GM12878 (cell line): ENCODE measurements at regions not wholly inside any gene's neighbourhood (a gene's known extent, or its start where the extent isn't known, plus 50 kb on each side); places are given as distances from the start of the nearest gene placed in this dataset.

Source experiments
- ATAC-seq: fragments of 200-7000 bp; cut with Tn5 transposase; 3 replicates; pipeline ENCODE4 v1.9.1; 2020; ENCODE audit warnings: mild to moderate bottlenecking, moderate library complexity
- BruUV-seq: library from RNA; stranded (reverse); fragments of 400-500 nt; replicated peaks from 2 replicates; lab custom pipeline; 2021; lab: Mats Ljungman, UMichigan
- CTCF ChIA-PET: fragments of 300-600 bp; sonication (Branson Sonifier 250); formaldehyde crosslinking; extraction: SDS; loops from one replicate; lab custom pipeline; 2021; ENCODE audit warnings: inconsistent platforms; lab: Yijun Ruan, JAX
- POLR2A ChIA-PET: fragments of 350-600 bp; formaldehyde crosslinking; extraction: SDS; loops from one replicate; lab custom pipeline; 2021; ENCODE audit warnings: inconsistent platforms; lab: Charles Lee
- RAD21 ChIA-PET: fragments of 300-600 bp; sonication (Branson Sonifier 250); formaldehyde crosslinking; loops from one replicate; lab custom pipeline; 2023; ENCODE audit warnings: antibody characterized with exemption; ENCODE audit not compliant: unreplicated experiment; lab: Charles Lee
- SMC1A ChIA-PET: fragments of 300-600 bp; sonication (Branson Sonifier 250); formaldehyde crosslinking; loops from one replicate; lab custom pipeline; 2023; ENCODE audit not compliant: unreplicated experiment, uncharacterized antibody; lab: Charles Lee
- DNase-seq: peaks from one replicate; pipeline ENCODE4 v3.0.0-alpha.2; 2011; ENCODE audit warnings: low read depth, low spot score
- FAIRE-seq: peaks from 3 replicates; lab custom pipeline; 2011; peaks lifted over from hg19 to GRCh38; lab: Jason Lieb, UNC
- H2AFZ ChIP-seq: 2 replicates; pipeline ENCODE4 v1.6.0; 2011; ENCODE audit warnings: low read depth, low read length, control low read depth; ENCODE audit not compliant: control insufficient read depth
- H3K27ac ChIP-seq: 2 replicates; pipeline ENCODE4 v1.5.1; 2011; ENCODE audit warnings: control low read depth; ENCODE audit not compliant: control insufficient read depth, insufficient read depth
- H3K27me3 ChIP-seq, 2 experiments: replicated peaks in 1 of 2; 2 replicates each; pipeline versions ENCODE4 v1.6.0 to v1.6.1; 2011; ENCODE audit warnings: low read length in 1 of 2; ENCODE audit not compliant: control insufficient read depth in 2 of 2, insufficient read depth in 2 of 2
- H3K36me3 ChIP-seq, 2 experiments: 2 replicates each; pipeline ENCODE4 v1.5.1; 2011; ENCODE audit warnings: low read length in 1 of 2; ENCODE audit not compliant: control insufficient read depth in 2 of 2, insufficient read depth in 2 of 2
- H3K4me1 ChIP-seq: 2 replicates; pipeline ENCODE4 v1.6.1; 2011; ENCODE audit warnings: mild to moderate bottlenecking, low read length, moderate library complexity, mixed read lengths; ENCODE audit not compliant: control insufficient read depth, insufficient read depth
- H3K4me2 ChIP-seq: 2 replicates; pipeline ENCODE4 v1.6.0; 2011; ENCODE audit warnings: control low read depth; ENCODE audit not compliant: control insufficient read depth, insufficient read depth
- H3K4me3 ChIP-seq: fragments of 200-600 bp; sonication (generic); 2 replicates; pipeline ENCODE4 v1.5.1; 2016
- H3K79me2 ChIP-seq: 2 replicates; pipeline ENCODE4 v1.6.0; 2011; ENCODE audit warnings: low read length; ENCODE audit not compliant: control insufficient read depth, insufficient read depth
- H3K9ac ChIP-seq: 2 replicates; pipeline ENCODE4 v1.8.0; 2011; ENCODE audit warnings: low read length, control low read depth, mixed read lengths; ENCODE audit not compliant: control insufficient read depth, insufficient read depth
- H3K9me3 ChIP-seq: replicated peaks from 3 replicates; pipeline ENCODE4 v1.5.1; 2011; ENCODE audit warnings: mild to moderate bottlenecking, low read length; ENCODE audit not compliant: control insufficient read depth, insufficient read depth
- H4K20me1 ChIP-seq: 2 replicates; pipeline ENCODE4 v1.6.0; 2011; ENCODE audit not compliant: control insufficient read depth, insufficient read depth
- LARP7 ChIP-seq: fragments of 450-650 bp; IDR thresholded peaks from 2 replicates; pipeline ENCODE4 v1.6.1; 2017; ENCODE audit warnings: mild to moderate bottlenecking
- NR2C2 ChIP-seq: IDR thresholded peaks from 2 replicates; pipeline ENCODE4 v1.6.1; 2011; ENCODE audit warnings: borderline replicate concordance, low read depth; ENCODE audit not compliant: control insufficient read depth, insufficient read length
- SKIL ChIP-seq: fragments of 450-650 bp; IDR thresholded peaks from 2 replicates; pipeline ENCODE4 v1.6.1; 2017; ENCODE audit warnings: mild to moderate bottlenecking, low read depth, inconsistent platforms; ENCODE audit not compliant: poor library complexity, severe bottlenecking
- SUZ12 ChIP-seq: fragments of 200-600 bp; sonication (generic); IDR thresholded peaks from one replicate; pipeline ENCODE4 v1.6.1; 2018; ENCODE audit warnings: antibody characterized with exemption, mild to moderate bottlenecking; ENCODE audit not compliant: unreplicated experiment
- ZBTB33 ChIP-seq: fragments of 450-650 bp; IDR thresholded peaks from 2 replicates; pipeline ENCODE4 v1.6.1; 2017; ENCODE audit warnings: mild to moderate bottlenecking
- WGBS: methylation state at CpG from one replicate; pipeline ENCODE4 v1.1.6; 2016; ENCODE audit warnings: low lambda C conversion rate; ENCODE audit not compliant: insufficient replicate concordance, insufficient coverage; ENCODE audit errors: missing lambda C conversion rate; 5-methylcytosine and 5-hydroxymethylcytosine counted together
- in situ Hi-C: fragments of 300-500 bp; cut with MboI; formaldehyde crosslinking; loops from 9 replicates; pipeline ENCODE4 v1.14.3; 2018; ENCODE audit warnings: mixed read lengths
- intact Hi-C: fragments of 100-400 bp; cut with micrococcal nuclease; formaldehyde crosslinking; loops from one replicate; pipeline ENCODE4 v1.14.2; 2022; ENCODE audit not compliant: unreplicated experiment

GRCh38 chr2:204143216-204144014 lies 206.9 kb downstream of the ICOS start:
- in situ Hi-C loops (no loop called here), intact Hi-C loops (no loop called here)
- H3K79me2 ChIP-seq = no peaks in the 10 kb centered on the region
- 40% methylated on average over 14 of the region's 14 CpGs for WGBS
- H3K9me3 ChIP-seq = no peaks in the 10 kb centered on the region
- no peak overlapping the region for H3K9ac ChIP-seq
- ChIA-PET SMC1A (no interaction called here), RAD21 (no interaction called here), POLR2A (no interaction called here), CTCF (interaction anchor here (0.6 to 2.8 kb wide), 2 partner anchors 34 to 134 kb away, joined by 3 to 22 read pairs; no protein-coding TSS in a partner anchor)
- no peak overlapping the region for H3K4me2 ChIP-seq
- ATAC-seq (no peak), DNase-seq (no peak), FAIRE-seq (no peak)
- no peak overlapping the region for H3K27ac ChIP-seq
- no peak for TF ChIP-seq NR2C2
- no peak for TF ChIP-seq LARP7
- TF ChIP-seq SKIL = no peak
- no peak for TF ChIP-seq ZBTB33
- no peak for TF ChIP-seq SUZ12
- BruUV-seq = no TSS peak
- H3K27me3 ChIP-seq = peaks cover 0 to 4% of the 10 kb centered on the region in 2 experiments; a peak in 3 of 4 replicates
- no peaks in the 10 kb centered on the region for H3K4me1 ChIP-seq
- H4K20me1 ChIP-seq = no peaks in the 10 kb centered on the region
- H3K4me3 ChIP-seq = no peak overlapping the region
- no peaks in the 10 kb centered on the region for H3K36me3 ChIP-seq
- H2AFZ ChIP-seq = no peak overlapping the region
